ENCODE measurements at regions not wholly inside any gene's neighbourhood (a gene's known extent, or its start where the extent isn't known, plus 50 kb on each side); places are given as distances from the start of the nearest gene placed in this dataset.
"Not testable (repeated sequence)": the region's sequence is repeated elsewhere in the genome, so short reads cannot be mapped to it uniquely, and the experiment has no call there.

DNA sequence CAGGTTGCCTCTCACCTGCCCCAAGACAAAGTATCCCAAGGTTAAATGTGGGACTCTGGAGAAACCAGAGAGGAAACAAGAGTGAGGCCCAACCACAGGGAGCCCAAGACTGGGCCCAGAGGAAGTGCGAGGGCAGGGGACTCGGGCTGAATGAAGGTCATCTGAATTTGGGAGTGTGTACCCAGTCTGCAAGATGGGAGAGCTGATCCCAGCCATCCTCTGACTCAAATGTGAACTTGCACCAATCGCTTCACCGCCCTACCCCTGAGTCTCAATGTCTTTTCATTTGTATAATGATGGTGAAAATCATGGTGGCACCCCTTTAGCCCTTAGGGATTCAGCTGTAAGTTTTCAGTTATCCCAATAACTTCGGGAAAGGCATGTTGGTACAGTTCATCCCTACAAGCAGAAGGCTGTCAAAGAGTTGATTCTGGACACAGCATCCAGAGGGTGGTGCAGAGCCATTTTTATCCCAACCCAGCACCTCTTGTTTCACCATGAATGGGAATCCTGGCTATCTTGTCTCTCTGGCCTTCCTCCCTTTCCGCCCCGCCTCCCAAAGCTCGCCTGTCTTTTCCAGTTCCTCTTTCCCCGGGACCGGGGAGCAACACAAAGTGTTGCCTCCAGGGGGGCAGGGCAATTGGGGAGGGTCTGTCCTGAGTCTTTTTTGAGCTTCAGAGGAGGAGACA, 123.4 kb downstream of the NUFIP1 start:
- Histone ChIP-seq H3K9me3 (replicated peaks) (no peaks in the 10 kb centered on the region), H3K36me3 (no peaks in the 10 kb centered on the region), H3K4me1 (replicated peaks) (no peaks in the 10 kb centered on the region), H3K27ac (no peak overlapping the region), H3K27me3 (replicated peaks) (no peaks in the 10 kb centered on the region), H3K4me3 (no peak overlapping the region)
- DNase-seq (ENCODE audit: low read depth in 1 of 2, low spot score in 2 of 2), result no peak

- H3K4me1 ChIP-seq (replicated peaks); H3K9me3 ChIP-seq (replicated peaks); H3K27ac ChIP-seq; H3K27me3 ChIP-seq (replicated peaks); H3K4me3 ChIP-seq; DNase-seq (ENCODE audit: low read depth in 1 of 2, low spot score in 2 of 2); H3K36me3 ChIP-seq: not testable (repeated sequence)
Observed at GRCh38 chr13:44863641-44864040, 125.6 kb downstream of the NUFIP1 start.

DNA sequence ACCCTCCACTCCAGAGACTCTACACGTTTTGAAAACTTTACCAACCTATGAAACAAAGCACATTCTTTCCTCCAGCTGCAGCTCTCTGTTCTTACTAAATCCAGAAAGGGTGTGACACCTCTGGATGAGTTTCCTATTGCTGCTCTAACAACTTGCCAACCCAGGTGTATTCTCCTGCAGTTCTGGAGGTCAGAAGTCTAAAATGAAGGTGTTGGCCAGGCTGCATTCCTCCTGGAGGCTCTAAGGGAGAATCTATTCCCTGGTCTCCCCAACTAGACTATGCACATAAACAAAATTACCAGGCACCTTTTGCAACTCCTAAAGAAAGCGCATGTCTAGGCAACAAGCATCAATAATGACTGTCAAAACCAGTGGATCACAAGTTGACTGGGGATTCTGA, 128.8 kb downstream of the NUFIP1 start:
- no peaks in the 10 kb centered on the region for H3K27me3 ChIP-seq (replicated peaks)
- H3K27ac ChIP-seq, result no peak overlapping the region
- H3K4me1 ChIP-seq (replicated peaks), result no peaks in the 10 kb centered on the region
- no peaks in the 10 kb centered on the region for H3K36me3 ChIP-seq
- H3K4me3 ChIP-seq, result no peak overlapping the region
- DNase-seq (ENCODE audit: low read depth in 1 of 2, low spot score in 2 of 2), result no peak
- H3K9me3 ChIP-seq (replicated peaks), result no peaks in the 10 kb centered on the region

- H3K27ac ChIP-seq, result no peak overlapping the region
- DNase-seq (ENCODE audit: low read depth in 1 of 2, low spot score in 2 of 2), result no peak
- H3K27me3 ChIP-seq (replicated peaks), result no peaks in the 10 kb centered on the region
- H3K36me3 ChIP-seq, result no peaks in the 10 kb centered on the region
- H3K4me3 ChIP-seq, result no peak overlapping the region
- no peaks in the 10 kb centered on the region for H3K9me3 ChIP-seq (replicated peaks)
- no peaks in the 10 kb centered on the region for H3K4me1 ChIP-seq (replicated peaks)
Observed at GRCh38 chr13:44857736-44858135, 131.5 kb downstream of the NUFIP1 start.

- DNase-seq (ENCODE audit: low read depth in 1 of 2, low spot score in 2 of 2), result no peak
- H3K4me3 ChIP-seq, result no peak overlapping the region
- no peaks in the 10 kb centered on the region for H3K9me3 ChIP-seq (replicated peaks)
- H3K27me3 ChIP-seq (replicated peaks), result no peaks in the 10 kb centered on the region
- no peak overlapping the region for H3K27ac ChIP-seq
- no peaks in the 10 kb centered on the region for H3K36me3 ChIP-seq
- H3K4me1 ChIP-seq (replicated peaks), result no peaks in the 10 kb centered on the region
Observed at GRCh38 chr13:44857061-44857460, 132.2 kb downstream of the NUFIP1 start.

DNA sequence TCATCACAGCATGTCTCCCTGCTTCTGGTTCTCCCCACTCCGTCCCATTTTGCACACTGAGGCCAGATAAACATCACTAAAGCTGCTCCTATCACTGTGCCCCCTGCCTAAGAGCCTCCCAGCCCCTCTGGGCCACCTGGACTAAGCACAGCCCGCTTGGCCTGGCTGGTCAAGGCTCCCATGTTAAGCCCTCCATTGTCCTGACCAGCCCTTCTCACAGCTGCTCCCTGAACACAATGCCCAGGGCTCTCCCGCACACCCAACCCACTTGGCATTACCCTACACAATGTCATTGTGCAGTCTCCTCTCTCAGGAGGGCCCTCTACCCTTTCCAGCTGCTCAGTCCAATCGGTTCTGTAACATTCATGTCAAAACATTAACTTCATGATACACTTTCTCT, 133.4 kb downstream of the NUFIP1 start:
- Histone ChIP-seq H3K4me3 (no peak overlapping the region), H3K27me3 (replicated peaks) (no peaks in the 10 kb centered on the region), H3K36me3 (no peaks in the 10 kb centered on the region), H3K4me1 (replicated peaks) (no peaks in the 10 kb centered on the region), H3K9me3 (replicated peaks) (no peaks in the 10 kb centered on the region), H3K27ac (no peak overlapping the region)
- DNase-seq (ENCODE audit: low read depth in 1 of 2, low spot score in 2 of 2), result no peak

- H3K4me1 ChIP-seq (replicated peaks), result no peaks in the 10 kb centered on the region
- no peaks in the 10 kb centered on the region for H3K9me3 ChIP-seq (replicated peaks)
- no peak overlapping the region for H3K27ac ChIP-seq
- no peaks in the 10 kb centered on the region for H3K27me3 ChIP-seq (replicated peaks)
- DNase-seq (ENCODE audit: low read depth in 1 of 2, low spot score in 2 of 2), result no peak
- no peaks in the 10 kb centered on the region for H3K36me3 ChIP-seq
- no peak overlapping the region for H3K4me3 ChIP-seq
Observed at GRCh38 chr13:44854313-44855060, 134.8 kb downstream of the NUFIP1 start.

- Histone ChIP-seq H3K9me3 (replicated peaks) (no peaks in the 10 kb centered on the region), H3K27ac (no peak overlapping the region), H3K27me3 (replicated peaks) (no peaks in the 10 kb centered on the region), H3K4me3 (no peak overlapping the region), H3K4me1 (replicated peaks) (no peaks in the 10 kb centered on the region), H3K36me3 (no peaks in the 10 kb centered on the region)
- DNase-seq (ENCODE audit: low read depth in 1 of 2, low spot score in 2 of 2), result no peak
Observed at GRCh38 chr13:44853641-44854040, 135.6 kb downstream of the NUFIP1 start.

- no peak for DNase-seq (ENCODE audit: low read depth in 1 of 2, low spot score in 2 of 2)
- Histone ChIP-seq H3K4me3 (no peak overlapping the region), H3K9me3 (replicated peaks) (no peaks in the 10 kb centered on the region), H3K27me3 (replicated peaks) (no peaks in the 10 kb centered on the region), H3K27ac (no peak overlapping the region), H3K4me1 (replicated peaks) (no peaks in the 10 kb centered on the region), H3K36me3 (no peaks in the 10 kb centered on the region)
Observed at GRCh38 chr13:44848920-44849676, 140.2 kb downstream of the NUFIP1 start.

DNA sequence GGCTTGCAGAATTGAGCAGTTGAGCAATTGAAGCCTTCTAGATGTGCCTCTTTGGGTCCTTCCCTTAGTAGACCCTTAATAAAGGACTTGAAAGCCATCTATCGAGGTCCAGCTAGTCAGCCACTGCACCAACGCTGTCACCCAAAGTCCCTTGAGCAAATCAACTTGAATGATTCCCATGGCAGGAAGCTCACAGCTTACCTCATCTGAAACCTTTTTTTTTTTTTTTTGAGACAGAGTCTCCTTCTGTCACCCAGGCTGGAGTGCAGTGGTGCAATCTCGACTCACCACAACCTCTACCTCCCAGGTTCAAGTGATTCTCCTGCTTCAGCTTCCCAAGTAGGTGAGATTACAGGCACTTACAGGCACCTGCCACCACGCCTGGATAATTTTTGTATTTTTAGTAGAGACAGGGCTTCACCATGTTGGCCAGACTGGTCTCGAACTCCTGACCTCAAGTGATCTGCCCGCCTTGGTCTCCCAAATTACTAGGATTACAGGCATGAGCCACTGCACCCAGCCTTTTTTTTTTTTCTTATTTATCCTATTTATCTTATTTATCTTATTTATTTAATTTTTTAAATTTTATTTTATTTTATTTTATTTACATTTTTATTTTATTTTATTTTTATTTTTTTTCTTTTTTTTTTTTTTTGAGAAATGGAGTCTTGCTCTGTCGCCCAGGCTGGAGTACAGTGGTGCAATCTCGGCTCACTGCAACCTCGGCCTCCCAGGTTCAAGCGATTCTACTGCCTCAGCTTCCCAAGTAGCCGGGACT, 143.8 kb downstream of the NUFIP1 start:
- not testable (repeated sequence) for H3K36me3 ChIP-seq; H3K4me3 ChIP-seq; H3K27me3 ChIP-seq (replicated peaks); DNase-seq (ENCODE audit: low read depth in 1 of 2, low spot score in 2 of 2); H3K27ac ChIP-seq; H3K9me3 ChIP-seq (replicated peaks)
- peaks cover 34% of the 10 kb centered on the region for H3K4me1 ChIP-seq (replicated peaks)

- H3K27ac ChIP-seq, result no peak overlapping the region
- no peaks in the 10 kb centered on the region for H3K9me3 ChIP-seq (replicated peaks)
- H3K36me3 ChIP-seq, result no peaks in the 10 kb centered on the region
- no peak for DNase-seq (ENCODE audit: low read depth in 1 of 2, low spot score in 2 of 2)
- no peaks in the 10 kb centered on the region for H3K27me3 ChIP-seq (replicated peaks)
- no peak overlapping the region for H3K4me3 ChIP-seq
- peaks cover 40% of the 10 kb centered on the region for H3K4me1 ChIP-seq (replicated peaks)
Observed at GRCh38 chr13:44844786-44845185, 144.5 kb downstream of the NUFIP1 start.

DNA sequence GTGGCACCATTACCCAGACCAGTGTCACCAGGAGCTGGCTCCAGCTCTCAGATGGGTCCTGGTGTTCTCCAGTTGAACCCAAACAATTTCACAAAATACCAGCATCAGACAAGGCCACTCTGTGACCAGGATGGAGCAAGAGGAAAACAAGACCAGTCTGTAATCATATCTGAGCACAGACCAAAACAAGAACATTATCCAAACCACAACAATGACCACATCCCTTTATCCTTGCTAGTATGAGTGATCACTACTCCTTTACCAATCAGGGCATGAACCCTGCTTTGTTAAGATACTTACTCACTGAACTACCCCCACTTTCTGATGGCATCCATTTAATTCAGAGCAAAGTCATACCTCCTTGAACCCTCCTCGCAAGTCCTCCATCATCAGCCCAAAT, 145.9 kb downstream of the NUFIP1 start:
- H3K27me3 ChIP-seq (replicated peaks), result no peaks in the 10 kb centered on the region
- no peaks in the 10 kb centered on the region for H3K9me3 ChIP-seq (replicated peaks)
- no peak overlapping the region for H3K27ac ChIP-seq
- H3K4me1 ChIP-seq (replicated peaks), result peaks cover 45% of the 10 kb centered on the region
- H3K36me3 ChIP-seq, result no peaks in the 10 kb centered on the region
- DNase-seq (ENCODE audit: low read depth in 1 of 2, low spot score in 2 of 2), result no peak
- H3K4me3 ChIP-seq, result no peak overlapping the region

GRCh38 chr13:44842158-44842557, 147.1 kb downstream of the NUFIP1 start:
- H3K4me3 ChIP-seq, result no peak overlapping the region
- no peaks in the 10 kb centered on the region for H3K9me3 ChIP-seq (replicated peaks)
- no peak overlapping the region for H3K27ac ChIP-seq

More at GRCh38 chr13:44842158-44842557, 147.1 kb downstream of the NUFIP1 start:
- Histone ChIP-seq H3K4me1 (replicated peaks) (peaks cover 54% of the 10 kb centered on the region), H3K36me3 (no peaks in the 10 kb centered on the region), H3K27me3 (replicated peaks) (no peaks in the 10 kb centered on the region)
- peak in 1 of 2 experiments; percentile 43 for DNase-seq (ENCODE audit: low read depth in 1 of 2, low spot score in 2 of 2)
